SK-N-MC (cell line): ENCODE measurements at regions not wholly inside any gene's neighbourhood (a gene's known extent, or its start where the extent isn't known, plus 50 kb on each side); places are given as distances from the start of the nearest gene placed in this dataset.

Experiments
- DNase-seq: peaks from one replicate; pipeline ENCODE4 v3.0.0-alpha.2; 2011; ENCODE audit warnings: low read depth, low spot score
- H3K27ac ChIP-seq: fragments of 200-600 bp; sonication (generic); 2 replicates; pipeline ENCODE4 v1.5.1; 2016; ENCODE audit warnings: mixed run types
- H3K36me3 ChIP-seq: fragments of 200-600 bp; sonication (generic); 2 replicates; pipeline ENCODE4 v1.6.1; 2017; ENCODE audit warnings: antibody characterized with exemption, low read length, mixed read lengths; ENCODE audit not compliant: insufficient read depth
- H3K4me3 ChIP-seq: fragments of 200-600 bp; sonication (generic); 2 replicates; pipeline ENCODE4 v1.5.1; 2016
- H3K9ac ChIP-seq: fragments of 200-600 bp; sonication (generic); 2 replicates; pipeline ENCODE4 v1.8.0; 2017; ENCODE audit warnings: mixed run types, mixed read lengths; ENCODE audit not compliant: insufficient read length
- H3K9me3 ChIP-seq: fragments of 200-600 bp; sonication (generic); 2 replicates; pipeline ENCODE4 v1.6.1; 2017; ENCODE audit warnings: low read depth, mild to moderate bottlenecking, antibody characterized with exemption, low read length, moderate library complexity, mixed read lengths
- EZH2 ChIP-seq: fragments of 200-600 bp; sonication (generic); IDR thresholded peaks from one replicate; pipeline ENCODE4 v1.6.1; 2017; ENCODE audit warnings: antibody characterized with exemption
- FOXP2 ChIP-seq: optimal IDR thresholded peaks from 2 replicates; pipeline ENCODE3; 2011; ENCODE audit warnings: mild to moderate bottlenecking, moderate library complexity; ENCODE audit not compliant: insufficient read depth; ENCODE audit errors: extremely low read length, control extremely low read depth
- POLR2AphosphoS5 ChIP-seq: IDR thresholded peaks from 2 replicates; pipeline ENCODE4 v1.6.1; 2012; ENCODE audit warnings: mild to moderate bottlenecking, low read depth, low read length, borderline replicate concordance

GRCh38 chr18:41353777-41354528 lies 601.1 kb upstream of the PIK3C3 start:
- H3K27ac ChIP-seq: no peak overlapping the region
- no peak overlapping the region for H3K9ac ChIP-seq
- H3K36me3 ChIP-seq: no peaks in the 10 kb centered on the region
- no peak overlapping the region for H3K4me3 ChIP-seq
- TF ChIP-seq POLR2AphosphoS5: no peak
- TF ChIP-seq FOXP2: no peak
- TF ChIP-seq EZH2: no peak
- no peaks in the 10 kb centered on the region for H3K9me3 ChIP-seq
- no peak for DNase-seq

GRCh38 chr18:41351430-41351829 lies 603.6 kb upstream of the PIK3C3 start:
- H3K9me3 ChIP-seq: no peaks in the 10 kb centered on the region
- no peak overlapping the region for H3K4me3 ChIP-seq
- no peaks in the 10 kb centered on the region for H3K36me3 ChIP-seq
- DNase-seq: no peak
- TF ChIP-seq FOXP2 (no peak), POLR2AphosphoS5 (no peak), EZH2 (no peak)
- H3K9ac ChIP-seq: no peak overlapping the region
- no peak overlapping the region for H3K27ac ChIP-seq

GRCh38 chr18:41347057-41347456 lies 608.0 kb upstream of the PIK3C3 start:
- Histone ChIP-seq H3K36me3 (no peaks in the 10 kb centered on the region), H3K9ac (no peak overlapping the region), H3K4me3 (no peak overlapping the region), H3K9me3 (no peaks in the 10 kb centered on the region), H3K27ac (no peak overlapping the region)
- TF ChIP-seq POLR2AphosphoS5: no peak
- TF ChIP-seq EZH2: no peak
- no peak for TF ChIP-seq FOXP2
- no peak for DNase-seq

GRCh38 chr18:41343808-41344207 lies 611.2 kb upstream of the PIK3C3 start:
- DNase-seq: no peak
- H3K9ac ChIP-seq: no peak overlapping the region
- no peak overlapping the region for H3K27ac ChIP-seq
- no peaks in the 10 kb centered on the region for H3K36me3 ChIP-seq
- no peaks in the 10 kb centered on the region for H3K9me3 ChIP-seq
- H3K4me3 ChIP-seq: no peak overlapping the region
- TF ChIP-seq EZH2 (no peak), FOXP2 (no peak), POLR2AphosphoS5 (no peak)

GRCh38 chr18:41338341-41338740 lies 616.7 kb upstream of the PIK3C3 start:
- Histone ChIP-seq H3K36me3 (no peaks in the 10 kb centered on the region), H3K9me3 (no peaks in the 10 kb centered on the region), H3K27ac (no peak overlapping the region), H3K9ac (no peak overlapping the region), H3K4me3 (no peak overlapping the region)
- TF ChIP-seq FOXP2 (no peak), POLR2AphosphoS5 (no peak), EZH2 (no peak)
- DNase-seq: no peak

GRCh38 chr18:41331661-41332060 lies 623.4 kb upstream of the PIK3C3 start:
- no peaks in the 10 kb centered on the region for H3K36me3 ChIP-seq
- no peak overlapping the region for H3K9ac ChIP-seq
- no peak for DNase-seq
- H3K9me3 ChIP-seq: no peaks in the 10 kb centered on the region
- H3K27ac ChIP-seq: no peak overlapping the region
- TF ChIP-seq FOXP2: no peak
- TF ChIP-seq EZH2: no peak
- no peak for TF ChIP-seq POLR2AphosphoS5
- no peak overlapping the region for H3K4me3 ChIP-seq

GRCh38 chr18:41326311-41326710 lies 628.7 kb upstream of the PIK3C3 start:
- Histone ChIP-seq H3K4me3 (no peak overlapping the region), H3K9ac (no peak overlapping the region), H3K27ac (no peak overlapping the region), H3K9me3 (no peaks in the 10 kb centered on the region), H3K36me3 (no peaks in the 10 kb centered on the region)
- TF ChIP-seq EZH2: no peak
- TF ChIP-seq FOXP2: no peak
- no peak for TF ChIP-seq POLR2AphosphoS5
- DNase-seq: no peak

GRCh38 chr18:41324934-41325333 lies 630.1 kb upstream of the PIK3C3 start:
- Histone ChIP-seq H3K4me3 (no peak overlapping the region), H3K36me3 (no peaks in the 10 kb centered on the region), H3K27ac (no peak overlapping the region), H3K9ac (no peak overlapping the region), H3K9me3 (no peaks in the 10 kb centered on the region)
- no peak for DNase-seq
- TF ChIP-seq EZH2 (no peak), FOXP2 (no peak), POLR2AphosphoS5 (no peak)

GRCh38 chr18:41324020-41324791 lies 630.8 kb upstream of the PIK3C3 start:
- no peaks in the 10 kb centered on the region for H3K9me3 ChIP-seq
- no peaks in the 10 kb centered on the region for H3K36me3 ChIP-seq
- H3K27ac ChIP-seq: no peak overlapping the region
- H3K9ac ChIP-seq: no peak overlapping the region
- DNase-seq: no peak
- H3K4me3 ChIP-seq: no peak overlapping the region
- no peak for TF ChIP-seq EZH2
- no peak for TF ChIP-seq POLR2AphosphoS5
- no peak for TF ChIP-seq FOXP2
